H1 (cell line): ENCODE measurements at regions not wholly inside any gene's neighbourhood (a gene's known extent, or its start where the extent isn't known, plus 50 kb on each side); places are given as distances from the start of the nearest gene placed in this dataset.

Experiments used
- CHD2 ChIP-seq: IDR thresholded peaks from 2 replicates; pipeline ENCODE4 v1.6.1; 2012; ENCODE audit warnings: low read length, improper control_type of control experiment
- JUN ChIP-seq: IDR thresholded peaks from 2 replicates; pipeline ENCODE4 v1.6.1; 2011; ENCODE audit warnings: low read depth, mild to moderate bottlenecking, improper control_type of control experiment, low read length
- JUND ChIP-seq: IDR thresholded peaks from 2 replicates; pipeline ENCODE4 v1.6.1; 2011; ENCODE audit warnings: mild to moderate bottlenecking, improper control_type of control experiment, low read length
- KDM5A ChIP-seq: fragments of 200-600 bp; IDR thresholded peaks from 2 replicates; pipeline ENCODE4 v1.7.1; 2012; ENCODE audit warnings: mild to moderate bottlenecking, low read length, inconsistent platforms, mixed read lengths
- NRF1 ChIP-seq: IDR thresholded peaks from 2 replicates; pipeline ENCODE4 v1.6.1; 2011; ENCODE audit warnings: mild to moderate bottlenecking, low read depth, low read length, improper control_type of control experiment
- TAF1 ChIP-seq: IDR thresholded peaks from 2 replicates; pipeline ENCODE4 v1.6.1; 2011; ENCODE audit warnings: mild to moderate bottlenecking, low read depth, low read length
- USF2 ChIP-seq: IDR thresholded peaks from 2 replicates; pipeline ENCODE4 v1.6.1; 2011; ENCODE audit warnings: low read length, improper control_type of control experiment

GRCh38 chr10:52966904-52967303 lies 194.3 kb upstream of the MBL2 start (continued):
- TF ChIP-seq TAF1 (no peak), JUND (no peak), KDM5A (no peak), JUN (no peak), CHD2 (no peak), USF2 (no peak), NRF1 (no peak)
